H1 (cell line): ENCODE measurements at regions not wholly inside any gene's neighbourhood (a gene's known extent, or its start where the extent isn't known, plus 50 kb on each side); places are given as distances from the start of the nearest gene placed in this dataset.

Experiments
- CTCF ChIA-PET: fragments of 300-600 bp; sonication (Branson Sonifier 250); formaldehyde crosslinking; loops from one replicate; lab custom pipeline; 2021; ENCODE audit not compliant: partially characterized antibody; lab: Charles Lee
- POLR2A ChIA-PET: fragments of 300-600 bp; sonication (Branson Sonifier 250); formaldehyde crosslinking; loops from one replicate; lab custom pipeline; 2021; ENCODE audit warnings: inconsistent platforms; ENCODE audit not compliant: partially characterized antibody; lab: Charles Lee
- DNase-seq, 2 experiments: peaks; one replicate each; pipeline versions ENCODE4 v3.0.0 to v3.0.0-alpha.2; 2010 to 2022; ENCODE audit warnings: low spot score in 2 of 2, low read depth in 1 of 2, mixed read lengths in 1 of 2
- FAIRE-seq: peaks from 2 replicates; lab custom pipeline; 2011; peaks lifted over from hg19 to GRCh38; lab: Jason Lieb, UNC
- H2AFZ ChIP-seq: 2 replicates; pipeline ENCODE4 v1.8.1; 2012; ENCODE audit warnings: low read length, inconsistent platforms
- H2AK5ac ChIP-seq: 2 replicates; pipeline ENCODE4 v1.6.1; 2013; ENCODE audit warnings: low read depth, low read length
- H2BK120ac ChIP-seq: replicated peaks from 2 replicates; pipeline ENCODE3; 2013; ENCODE audit warnings: low read depth, low read length, inconsistent platforms
- H2BK12ac ChIP-seq: 2 replicates; pipeline ENCODE4 v1.6.1; 2013; ENCODE audit warnings: low read depth, low read length
- H2BK15ac ChIP-seq: 2 replicates; pipeline ENCODE4 v1.6.1; 2013; ENCODE audit warnings: low read length
- H2BK20ac ChIP-seq: 2 replicates; pipeline ENCODE4 v1.6.1; 2013; ENCODE audit warnings: low read length
- H2BK5ac ChIP-seq: 2 replicates; pipeline ENCODE4 v1.6.1; 2013; ENCODE audit warnings: low read depth, low read length
- H3K14ac ChIP-seq: 2 replicates; pipeline ENCODE4 v1.6.1; 2013; ENCODE audit warnings: inconsistent platforms; ENCODE audit not compliant: insufficient read length
- H3K18ac ChIP-seq: 2 replicates; pipeline ENCODE4 v1.6.1; 2013; ENCODE audit warnings: low read length; ENCODE audit errors: extremely low read depth
- H3K23ac ChIP-seq: 2 replicates; pipeline ENCODE4 v1.6.1; 2013; ENCODE audit warnings: inconsistent platforms; ENCODE audit not compliant: insufficient read length
- H3K23me2 ChIP-seq: 2 replicates; pipeline ENCODE4 v1.6.1; 2013; ENCODE audit warnings: low read depth, low read length
- H3K27ac ChIP-seq: 2 replicates; pipeline ENCODE4 v1.6.1; 2011; ENCODE audit warnings: low read depth, low read length, inconsistent platforms
- H3K27me3 ChIP-seq, 4 experiments: replicated peaks in 1 of 4; 1 replicate in 1 of 4; 2 replicates in 3 of 4; pipeline versions ENCODE4 v1.6.1 to v1.8.1; 2011 to 2013; ENCODE audit warnings: low read length in 3 of 4, mild to moderate bottlenecking in 3 of 4, inconsistent platforms in 2 of 4, mixed read lengths in 2 of 4, moderate library complexity in 1 of 4; ENCODE audit not compliant: control insufficient read depth in 3 of 4, insufficient read depth in 3 of 4; ENCODE audit errors: extremely low read depth in 1 of 4
- H3K36me3 ChIP-seq, 4 experiments: 2 replicates each; pipeline versions ENCODE4 v1.6.1 to v1.8.1; 2011 to 2013; ENCODE audit warnings: mild to moderate bottlenecking in 4 of 4, low read length in 3 of 4, moderate library complexity in 2 of 4, control low read depth in 1 of 4, inconsistent platforms in 1 of 4; ENCODE audit not compliant: insufficient read depth in 4 of 4, control insufficient read depth in 2 of 4
- H3K4ac ChIP-seq: replicated peaks from 2 replicates; pipeline ENCODE3; 2013; ENCODE audit warnings: low read length, low read depth, mixed read lengths, inconsistent platforms; ENCODE audit not compliant: insufficient read length
- H3K4me1 ChIP-seq, 4 experiments: replicated peaks in 1 of 4; 1 replicate in 1 of 4; 2 replicates in 3 of 4; pipeline versions ENCODE4 v1.6.1 to v1.8.1; 2011 to 2013; ENCODE audit warnings: low read length in 3 of 4, inconsistent platforms in 2 of 4, mixed read lengths in 1 of 4; ENCODE audit not compliant: insufficient read depth in 4 of 4, control insufficient read depth in 3 of 4
- H3K4me2 ChIP-seq, 2 experiments: 2 replicates each; pipeline versions ENCODE4 v1.6.1 to v1.8.1; 2011 to 2013; ENCODE audit warnings: low read depth in 2 of 2, low read length in 2 of 2, control low read depth in 1 of 2, inconsistent platforms in 1 of 2, mild to moderate bottlenecking in 1 of 2; ENCODE audit not compliant: insufficient read depth in 1 of 2
- H3K4me3 ChIP-seq, 4 experiments: fragments of 200-600, 300-600 bp in 1 of 4; sonication (generic), shearing (Covaris generic), sonication (Bioruptor Twin) in 1 of 4; 2 replicates each; pipeline versions ENCODE4 v1.5.1 to v1.8.1; 2011 to 2016; ENCODE audit warnings: low read length in 4 of 4, low read depth in 3 of 4, control low read depth in 2 of 4, inconsistent platforms in 2 of 4, mild to moderate bottlenecking in 2 of 4, mixed read lengths in 1 of 4, moderate library complexity in 1 of 4; ENCODE audit not compliant: insufficient read depth in 2 of 4; ENCODE audit errors: extremely low read depth in 1 of 4
- H3K56ac ChIP-seq: replicated peaks from 2 replicates; pipeline ENCODE3; 2013; ENCODE audit warnings: low read depth, mild to moderate bottlenecking, mixed read lengths, low read length, inconsistent platforms; ENCODE audit not compliant: insufficient read length
- H3K79me1 ChIP-seq: 2 replicates; pipeline ENCODE4 v1.6.1; 2013; ENCODE audit warnings: low read depth, low read length, control low read depth
- H3K79me2 ChIP-seq, 2 experiments: 2 replicates each; pipeline versions ENCODE4 v1.6.1 to v1.8.1; 2012 to 2013; ENCODE audit warnings: low read length in 2 of 2, mild to moderate bottlenecking in 2 of 2, inconsistent platforms in 1 of 2; ENCODE audit not compliant: insufficient read depth in 2 of 2, control insufficient read depth in 1 of 2
- H3K9ac ChIP-seq, 4 experiments: replicated peaks in 1 of 4; 1 replicate in 1 of 4; 2 replicates in 3 of 4; pipeline versions ENCODE4 v1.6.1 to v1.8.1; 2011 to 2013; ENCODE audit warnings: low read depth in 3 of 4, low read length in 3 of 4, control low read depth in 2 of 4, mild to moderate bottlenecking in 2 of 4, moderate library complexity in 2 of 4, inconsistent platforms in 1 of 4; ENCODE audit errors: extremely low read depth in 1 of 4
- H3K9me3 ChIP-seq, 2 experiments: 2 replicates each; pipeline versions ENCODE4 v1.6.1 to v1.8.1; 2012 to 2013; ENCODE audit warnings: mild to moderate bottlenecking in 2 of 2, moderate library complexity in 2 of 2, control low read depth in 1 of 2, inconsistent platforms in 1 of 2, low read depth in 1 of 2, low read length in 1 of 2, mixed read lengths in 1 of 2; ENCODE audit not compliant: insufficient read depth in 2 of 2
- H4K20me1 ChIP-seq, 2 experiments: replicated peaks in 1 of 2; 2 replicates each; pipeline versions ENCODE3 to v1.8.1; 2011 to 2013; ENCODE audit warnings: inconsistent platforms in 2 of 2, low read length in 2 of 2, mild to moderate bottlenecking in 1 of 2; ENCODE audit not compliant: insufficient read depth in 2 of 2, control insufficient read depth in 1 of 2
- H4K5ac ChIP-seq: 2 replicates; pipeline ENCODE4 v1.6.1; 2013; ENCODE audit warnings: low read length, low read depth, mixed read lengths, inconsistent platforms; ENCODE audit not compliant: insufficient read length
- H4K8ac ChIP-seq: 2 replicates; pipeline ENCODE4 v1.8.0; 2013; ENCODE audit warnings: mild to moderate bottlenecking, moderate library complexity, low read length, inconsistent platforms; ENCODE audit not compliant: insufficient read depth; ENCODE audit errors: extremely low read depth
- H4K91ac ChIP-seq: replicated peaks from 2 replicates; pipeline ENCODE3; 2013; ENCODE audit warnings: low read length, mixed read lengths, inconsistent platforms; ENCODE audit not compliant: insufficient read length
- BRCA1 ChIP-seq: IDR thresholded peaks from 2 replicates; pipeline ENCODE4 v1.6.1; 2012; ENCODE audit warnings: low read depth, low read length, improper control_type of control experiment
- CEBPB ChIP-seq: IDR thresholded peaks from 2 replicates; pipeline ENCODE4 v1.6.1; 2012; ENCODE audit warnings: low read depth, low read length
- EGR1 ChIP-seq: IDR thresholded peaks from 2 replicates; pipeline ENCODE4 v1.6.1; 2011; ENCODE audit warnings: low read depth, low read length, borderline replicate concordance
- GABPA ChIP-seq: IDR thresholded peaks from 2 replicates; pipeline ENCODE4 v1.6.1; 2011; ENCODE audit warnings: mild to moderate bottlenecking, low read length, moderate library complexity, borderline replicate concordance; ENCODE audit not compliant: insufficient read depth
- GTF2F1 ChIP-seq: IDR thresholded peaks from 2 replicates; pipeline ENCODE4 v1.6.1; 2012; ENCODE audit warnings: low read depth, low read length, improper control_type of control experiment, borderline replicate concordance
- JUND ChIP-seq: IDR thresholded peaks from 2 replicates; pipeline ENCODE4 v1.6.1; 2011; ENCODE audit warnings: mild to moderate bottlenecking, improper control_type of control experiment, low read length
- KDM5A ChIP-seq: fragments of 200-600 bp; IDR thresholded peaks from 2 replicates; pipeline ENCODE4 v1.7.1; 2012; ENCODE audit warnings: mild to moderate bottlenecking, low read length, inconsistent platforms, mixed read lengths
- POU5F1 ChIP-seq: IDR thresholded peaks from 2 replicates; pipeline ENCODE4 v1.6.1; 2011; ENCODE audit warnings: low read depth, mild to moderate bottlenecking, low read length, moderate library complexity
- WGBS, 2 experiments: shearing (Covaris generic) in 1 of 2; methylation state at CpG; one replicate each; pipeline versions ENCODE4 v1.1.6 to v1.1.7; 2013 to 2015; ENCODE audit warnings: low lambda C conversion rate in 2 of 2, mixed read lengths in 2 of 2, inconsistent platforms in 1 of 2, low coverage in 1 of 2, missing lambda C conversion rate in 1 of 2; ENCODE audit not compliant: insufficient replicate concordance in 2 of 2, insufficient coverage in 1 of 2, insufficient read length in 1 of 2; ENCODE audit errors: extremely low coverage in 1 of 2, missing lambda C conversion rate in 1 of 2; 5-methylcytosine and 5-hydroxymethylcytosine counted together

- ChIA-PET POLR2A (no interaction called here), CTCF (interaction anchor here (0.9 kb wide), 1 partner anchor 645 kb away, joined by 3 read pairs; no protein-coding TSS in a partner anchor)
- Histone ChIP-seq H4K5ac (no peak overlapping the region), H3K23me2 (no peaks in the 10 kb centered on the region), H4K8ac (no peak overlapping the region), H3K4me3 (no peak overlapping the region), H3K4ac (no peak overlapping the region), H2BK15ac (no peak overlapping the region), H3K79me1 (no peaks in the 10 kb centered on the region), H2BK5ac (peak overlapping the region; percentile 69; the same call in 1 of the 2 replicates), H3K27me3 (no peaks in the 10 kb centered on the region), H3K4me1 (peaks cover 0 to 20% (median 10%) of the 10 kb centered on the region in 4 experiments; a peak in 3 of 7 replicates), H3K4me2 (no peak overlapping the region), H2BK120ac (peak overlapping the region; percentile 55), H3K56ac (no peak overlapping the region), H2AFZ (0 out of 2 replicates have a peak overlapping the region, but pooled peaks have one; percentile 18), H3K18ac (0 out of 2 replicates have a peak overlapping the region, but pooled peaks have one; percentile 10), H3K36me3 (no peaks in the 10 kb centered on the region), H3K9ac (no peak overlapping the region), H2BK20ac (peak overlapping the region; percentile 56; the same call in 1 of the 2 replicates), H3K27ac (0 out of 2 replicates have a peak overlapping the region, but pooled peaks have one; percentile 19), H2BK12ac (no peak overlapping the region; the same call in 1 of the 2 replicates), H4K20me1 (no peaks in the 10 kb centered on the region), H3K79me2 (no peaks in the 10 kb centered on the region), H3K23ac (no peak overlapping the region), H3K9me3 (no peaks in the 10 kb centered on the region), H4K91ac (peak overlapping the region; percentile 75), H2AK5ac (0 out of 2 replicates have a peak overlapping the region, but pooled peaks have one; percentile 32), H3K14ac (no peak overlapping the region)
- no peak for FAIRE-seq
- TF ChIP-seq GTF2F1, result no peak
- TF ChIP-seq EGR1, result no peak
- TF ChIP-seq BRCA1, result no peak
- TF ChIP-seq CEBPB, result no peak
- TF ChIP-seq GABPA, result no peak
- no peak for TF ChIP-seq KDM5A
- no peak for TF ChIP-seq JUND
- TF ChIP-seq POU5F1, result no peak
- WGBS, 2 experiments, result 80% methylated on average over 2 of the region's 2 CpGs; no CpG with 5 or more reads in 1 of the 2 experiments
- DNase-seq, result no peak
Observed at GRCh38 chr2:52336951-52337350, 1305.0 kb upstream of the NRXN1 start.
